ENCODE measurements at regions not wholly inside any gene's neighbourhood (a gene's known extent, or its start where the extent isn't known, plus 50 kb on each side); places are given as distances from the start of the nearest gene placed in this dataset.

- DNase-seq (ENCODE audit: extremely low read depth, low read depth), result no peak
- no peak overlapping the region for H3K4me3 ChIP-seq (replicated peaks; ENCODE audit: low read depth, low read length)
- no peak for TF ChIP-seq CTCF (IDR thresholded peaks at IDR 0.05; ENCODE audit: low read depth, low read length, missing control alignments)
These were observed 68.6 kb downstream of the ZNF621 start for GRCh38 chr3:40593351-40593750.

GRCh38 chr3:40597441-40597840 lies 72.7 kb downstream of the ZNF621 start:
- no peak for TF ChIP-seq CTCF (IDR thresholded peaks at IDR 0.05; ENCODE audit: low read depth, low read length, missing control alignments)
- DNase-seq (ENCODE audit: extremely low read depth, low read depth), result no peak
- no peak overlapping the region for H3K4me3 ChIP-seq (replicated peaks; ENCODE audit: low read depth, low read length)

- H3K4me3 ChIP-seq (replicated peaks; ENCODE audit: low read depth, low read length), result no peak overlapping the region
- DNase-seq (ENCODE audit: extremely low read depth, low read depth), result no peak
- no peak for TF ChIP-seq CTCF (IDR thresholded peaks at IDR 0.05; ENCODE audit: low read depth, low read length, missing control alignments)
These were observed 73.6 kb downstream of the ZNF621 start for GRCh38 chr3:40598338-40598737.

GRCh38 chr3:40598962-40599361 lies 74.2 kb downstream of the ZNF621 start:
- no peak for DNase-seq (ENCODE audit: extremely low read depth, low read depth)
- no peak overlapping the region for H3K4me3 ChIP-seq (replicated peaks; ENCODE audit: low read depth, low read length)
- TF ChIP-seq CTCF (IDR thresholded peaks at IDR 0.05; ENCODE audit: low read depth, low read length, missing control alignments), result no peak

GRCh38 chr3:40602778-40603385 lies 78.1 kb downstream of the ZNF621 start:
- no peak for DNase-seq (ENCODE audit: extremely low read depth, low read depth)
- no peak for TF ChIP-seq CTCF (IDR thresholded peaks at IDR 0.05; ENCODE audit: low read depth, low read length, missing control alignments)
- no peak overlapping the region for H3K4me3 ChIP-seq (replicated peaks; ENCODE audit: low read depth, low read length)

GRCh38 chr3:40605960-40606359 lies 81.2 kb downstream of the ZNF621 start:
- TF ChIP-seq CTCF (IDR thresholded peaks at IDR 0.05; ENCODE audit: low read depth, low read length, missing control alignments), result no peak
- DNase-seq (ENCODE audit: extremely low read depth, low read depth), result no peak
- no peak overlapping the region for H3K4me3 ChIP-seq (replicated peaks; ENCODE audit: low read depth, low read length)

GRCh38 chr3:40608091-40608490 lies 83.3 kb downstream of the ZNF621 start:
- TF ChIP-seq CTCF (IDR thresholded peaks at IDR 0.05; ENCODE audit: low read depth, low read length, missing control alignments), result no peak
- no peak for DNase-seq (ENCODE audit: extremely low read depth, low read depth)
- no peak overlapping the region for H3K4me3 ChIP-seq (replicated peaks; ENCODE audit: low read depth, low read length)

Measured in HFF-Myc (cell line).